K562 (cell line): ENCODE measurements at regions not wholly inside any gene's neighbourhood (a gene's known extent, or its start where the extent isn't known, plus 50 kb on each side); places are given as distances from the start of the nearest gene placed in this dataset.

Source experiments
- FIP1L1 ChIP-seq: fragments of 200-400 bp; formaldehyde crosslinking; IDR thresholded peaks from 2 replicates; pipeline ENCODE4 v1.6.1; 2018; ENCODE audit warnings: mild to moderate bottlenecking, low read depth, low read length; ENCODE audit not compliant: poor library complexity, severe bottlenecking
- MCM7 ChIP-seq, 2 experiments: fragments of 450-650 bp; IDR thresholded peaks; 2 replicates each; pipeline ENCODE4 v1.6.1; 2016 to 2018
- MYBL2 ChIP-seq, 2 experiments: fragments of 450-650 bp in 1 of 2; sonication (generic) in 1 of 2; formaldehyde crosslinking in 1 of 2; IDR thresholded peaks; 2 replicates each; pipeline versions ENCODE4 v1.6.1 to v1.8.1; 2017 to 2022; ENCODE audit warnings: borderline replicate concordance in 1 of 2, inconsistent platforms in 1 of 2, low read depth in 1 of 2, mild to moderate bottlenecking in 1 of 2, missing genetic modification reagents in 1 of 2, moderate library complexity in 1 of 2
- POLR2AphosphoS2 ChIP-seq: IDR thresholded peaks from 2 replicates; pipeline ENCODE4 v1.6.1; 2012; ENCODE audit warnings: low read length, improper control_type of control experiment
- SNIP1 ChIP-seq: fragments of 450-650 bp; IDR thresholded peaks from 2 replicates; pipeline ENCODE4 v1.7.1; 2017; ENCODE audit warnings: low read depth, mild to moderate bottlenecking
- TARDBP ChIP-seq: fragments of 450-650 bp; IDR thresholded peaks from 2 replicates; pipeline ENCODE4 v1.6.1; 2016
- ZNF124 ChIP-seq: sonication (generic); formaldehyde crosslinking; IDR thresholded peaks from 2 replicates; pipeline ENCODE4 v1.8.1; 2022; ENCODE audit warnings: missing genetic modification reagents
- ZNF445 ChIP-seq: fragments of 250-450 bp; sonication (Bioruptor Pico); IDR thresholded peaks from 2 replicates; pipeline ENCODE4 v1.4.0; 2020; ENCODE audit warnings: low read depth, mild to moderate bottlenecking, moderate library complexity
- TF ChIP-seq, protein P1 (sequence below): sonication (generic); formaldehyde crosslinking; IDR thresholded peaks from 2 replicates; pipeline ENCODE4 v1.8.1; 2023; ENCODE audit warnings: missing genetic modification reagents, mild to moderate bottlenecking, borderline replicate concordance
- TF ChIP-seq, protein P2 (sequence below), 2 experiments: fragments of 450-650 bp in 1 of 2; sonication (generic) in 1 of 2; formaldehyde crosslinking in 1 of 2; IDR thresholded peaks; 2 replicates each; pipeline versions ENCODE4 v1.7.1 to v1.9.0; 2016 to 2022; ENCODE audit warnings: inconsistent platforms in 1 of 2, mild to moderate bottlenecking in 1 of 2, missing genetic modification reagents in 1 of 2
- TF ChIP-seq, protein P3 (sequence below): fragments of 250-450 bp; sonication (Bioruptor Pico); IDR thresholded peaks from 2 replicates; pipeline ENCODE4 v1.5.0; 2021

DNA sequence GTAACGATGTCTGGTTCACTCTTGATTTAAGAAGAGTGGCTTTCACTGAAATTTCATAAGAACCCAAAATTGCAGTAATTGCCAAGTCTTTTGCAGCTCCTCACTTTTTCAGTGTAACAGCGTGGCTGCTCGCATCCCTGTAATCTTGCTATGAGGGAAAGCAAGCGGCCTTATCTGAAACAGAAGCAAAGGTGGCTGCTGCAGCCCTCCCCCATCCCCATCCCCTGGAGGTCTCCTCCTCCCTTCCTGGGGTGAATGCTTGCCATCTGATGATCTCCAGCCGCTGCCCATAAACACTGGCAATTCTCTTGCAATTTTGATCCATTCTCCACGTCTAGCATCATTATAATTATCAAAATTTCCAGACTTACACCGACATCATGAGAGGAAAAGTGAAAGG, 182.5 kb upstream of the ASIC2 start (continued):
- TF ChIP-seq, protein P1, sequence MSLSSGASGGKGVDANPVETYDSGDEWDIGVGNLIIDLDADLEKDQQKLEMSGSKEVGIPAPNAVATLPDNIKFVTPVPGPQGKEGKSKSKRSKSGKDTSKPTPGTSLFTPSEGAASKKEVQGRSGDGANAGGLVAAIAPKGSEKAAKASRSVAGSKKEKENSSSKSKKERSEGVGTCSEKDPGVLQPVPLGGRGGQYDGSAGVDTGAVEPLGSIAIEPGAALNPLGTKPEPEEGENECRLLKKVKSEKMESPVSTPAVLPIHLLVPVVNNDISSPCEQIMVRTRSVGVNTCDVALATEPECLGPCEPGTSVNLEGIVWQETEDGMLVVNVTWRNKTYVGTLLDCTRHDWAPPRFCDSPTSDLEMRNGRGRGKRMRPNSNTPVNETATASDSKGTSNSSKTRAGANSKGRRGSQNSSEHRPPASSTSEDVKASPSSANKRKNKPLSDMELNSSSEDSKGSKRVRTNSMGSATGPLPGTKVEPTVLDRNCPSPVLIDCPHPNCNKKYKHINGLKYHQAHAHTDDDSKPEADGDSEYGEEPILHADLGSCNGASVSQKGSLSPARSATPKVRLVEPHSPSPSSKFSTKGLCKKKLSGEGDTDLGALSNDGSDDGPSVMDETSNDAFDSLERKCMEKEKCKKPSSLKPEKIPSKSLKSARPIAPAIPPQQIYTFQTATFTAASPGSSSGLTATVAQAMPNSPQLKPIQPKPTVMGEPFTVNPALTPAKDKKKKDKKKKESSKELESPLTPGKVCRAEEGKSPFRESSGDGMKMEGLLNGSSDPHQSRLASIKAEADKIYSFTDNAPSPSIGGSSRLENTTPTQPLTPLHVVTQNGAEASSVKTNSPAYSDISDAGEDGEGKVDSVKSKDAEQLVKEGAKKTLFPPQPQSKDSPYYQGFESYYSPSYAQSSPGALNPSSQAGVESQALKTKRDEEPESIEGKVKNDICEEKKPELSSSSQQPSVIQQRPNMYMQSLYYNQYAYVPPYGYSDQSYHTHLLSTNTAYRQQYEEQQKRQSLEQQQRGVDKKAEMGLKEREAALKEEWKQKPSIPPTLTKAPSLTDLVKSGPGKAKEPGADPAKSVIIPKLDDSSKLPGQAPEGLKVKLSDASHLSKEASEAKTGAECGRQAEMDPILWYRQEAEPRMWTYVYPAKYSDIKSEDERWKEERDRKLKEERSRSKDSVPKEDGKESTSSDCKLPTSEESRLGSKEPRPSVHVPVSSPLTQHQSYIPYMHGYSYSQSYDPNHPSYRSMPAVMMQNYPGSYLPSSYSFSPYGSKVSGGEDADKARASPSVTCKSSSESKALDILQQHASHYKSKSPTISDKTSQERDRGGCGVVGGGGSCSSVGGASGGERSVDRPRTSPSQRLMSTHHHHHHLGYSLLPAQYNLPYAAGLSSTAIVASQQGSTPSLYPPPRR (CRISPR knock-in tag): no peak
- no peak for TF ChIP-seq SNIP1
- no peak for TF ChIP-seq FIP1L1
- TF ChIP-seq TARDBP: no peak
- TF ChIP-seq ZNF445: no peak
- no peak for TF ChIP-seq ZNF124 (CRISPR knock-in tag)
- TF ChIP-seq, protein P2, sequence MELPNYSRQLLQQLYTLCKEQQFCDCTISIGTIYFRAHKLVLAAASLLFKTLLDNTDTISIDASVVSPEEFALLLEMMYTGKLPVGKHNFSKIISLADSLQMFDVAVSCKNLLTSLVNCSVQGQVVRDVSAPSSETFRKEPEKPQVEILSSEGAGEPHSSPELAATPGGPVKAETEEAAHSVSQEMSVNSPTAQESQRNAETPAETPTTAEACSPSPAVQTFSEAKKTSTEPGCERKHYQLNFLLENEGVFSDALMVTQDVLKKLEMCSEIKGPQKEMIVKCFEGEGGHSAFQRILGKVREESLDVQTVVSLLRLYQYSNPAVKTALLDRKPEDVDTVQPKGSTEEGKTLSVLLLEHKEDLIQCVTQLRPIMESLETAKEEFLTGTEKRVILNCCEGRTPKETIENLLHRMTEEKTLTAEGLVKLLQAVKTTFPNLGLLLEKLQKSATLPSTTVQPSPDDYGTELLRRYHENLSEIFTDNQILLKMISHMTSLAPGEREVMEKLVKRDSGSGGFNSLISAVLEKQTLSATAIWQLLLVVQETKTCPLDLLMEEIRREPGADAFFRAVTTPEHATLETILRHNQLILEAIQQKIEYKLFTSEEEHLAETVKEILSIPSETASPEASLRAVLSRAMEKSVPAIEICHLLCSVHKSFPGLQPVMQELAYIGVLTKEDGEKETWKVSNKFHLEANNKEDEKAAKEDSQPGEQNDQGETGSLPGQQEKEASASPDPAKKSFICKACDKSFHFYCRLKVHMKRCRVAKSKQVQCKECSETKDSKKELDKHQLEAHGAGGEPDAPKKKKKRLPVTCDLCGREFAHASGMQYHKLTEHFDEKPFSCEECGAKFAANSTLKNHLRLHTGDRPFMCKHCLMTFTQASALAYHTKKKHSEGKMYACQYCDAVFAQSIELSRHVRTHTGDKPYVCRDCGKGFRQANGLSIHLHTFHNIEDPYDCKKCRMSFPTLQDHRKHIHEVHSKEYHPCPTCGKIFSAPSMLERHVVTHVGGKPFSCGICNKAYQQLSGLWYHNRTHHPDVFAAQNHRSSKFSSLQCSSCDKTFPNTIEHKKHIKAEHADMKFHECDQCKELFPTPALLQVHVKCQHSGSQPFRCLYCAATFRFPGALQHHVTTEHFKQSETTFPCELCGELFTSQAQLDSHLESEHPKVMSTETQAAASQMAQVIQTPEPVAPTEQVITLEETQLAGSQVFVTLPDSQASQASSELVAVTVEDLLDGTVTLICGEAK (IDR thresholded peaks at IDR 0.05): 0 out of 2 replicates have a peak, but pooled peaks have one; percentile 6
- TF ChIP-seq, protein P2 (CRISPR knock-in tag; IDR thresholded peaks at IDR 0.05): no peak
- TF ChIP-seq MCM7 (IDR thresholded peaks at IDR 0.05): no peak
- TF ChIP-seq, protein P3, sequence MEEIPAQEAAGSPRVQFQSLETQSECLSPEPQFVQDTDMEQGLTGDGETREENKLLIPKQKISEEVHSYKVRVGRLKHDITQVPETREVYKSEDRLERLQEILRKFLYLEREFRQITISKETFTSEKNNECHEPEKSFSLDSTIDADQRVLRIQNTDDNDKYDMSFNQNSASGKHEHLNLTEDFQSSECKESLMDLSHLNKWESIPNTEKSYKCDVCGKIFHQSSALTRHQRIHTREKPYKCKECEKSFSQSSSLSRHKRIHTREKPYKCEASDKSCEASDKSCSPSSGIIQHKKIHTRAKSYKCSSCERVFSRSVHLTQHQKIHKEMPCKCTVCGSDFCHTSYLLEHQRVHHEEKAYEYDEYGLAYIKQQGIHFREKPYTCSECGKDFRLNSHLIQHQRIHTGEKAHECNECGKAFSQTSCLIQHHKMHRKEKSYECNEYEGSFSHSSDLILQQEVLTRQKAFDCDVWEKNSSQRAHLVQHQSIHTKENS: no peak
- no peak for TF ChIP-seq MYBL2 (IDR thresholded peaks at IDR 0.05; ENCODE audit: low read depth)
- TF ChIP-seq MYBL2 (CRISPR knock-in tag; IDR thresholded peaks at IDR 0.05; ENCODE audit: borderline replicate concordance): no peak
- TF ChIP-seq POLR2AphosphoS2: no peak
